ENCODE measurements at regions not wholly inside any gene's neighbourhood (a gene's known extent, or its start where the extent isn't known, plus 50 kb on each side); places are given as distances from the start of the nearest gene placed in this dataset.

- no peaks in the 10 kb centered on the region for H3K9me3 ChIP-seq (ENCODE audit: insufficient read depth, low read length)
- H3K4me2 ChIP-seq (ENCODE audit: low read length): no peak overlapping the region
- H3K9ac ChIP-seq (ENCODE audit: low read length): no peak overlapping the region
- H2AFZ ChIP-seq (ENCODE audit: low read depth, low read length): no peak overlapping the region
- H3K79me2 ChIP-seq (ENCODE audit: low read length): no peaks in the 10 kb centered on the region
- TF ChIP-seq EZH2phosphoT487 (IDR thresholded peaks at IDR 0.05; ENCODE audit: low read depth) (no peak), CTCF (IDR thresholded peaks at IDR 0.05; ENCODE audit: low read depth, low read length) (no peak)
- H3K27me3 ChIP-seq (ENCODE audit: low read depth, low read length): no peaks in the 10 kb centered on the region
- H3K27ac ChIP-seq (ENCODE audit: low read length): no peak overlapping the region
- no peaks in the 10 kb centered on the region for H3K4me1 ChIP-seq (ENCODE audit: low read length)
- H3K4me3 ChIP-seq (ENCODE audit: low read length): no peak overlapping the region
- H3K36me3 ChIP-seq (replicated peaks; ENCODE audit: low read depth, low read length): no peaks in the 10 kb centered on the region
- no peaks in the 10 kb centered on the region for H4K20me1 ChIP-seq (ENCODE audit: insufficient read depth, low read length)
Observed at GRCh38 chr4:100302061-100303026, 112.1 kb upstream of the DDIT4L start.

- no peak overlapping the region for H3K4me3 ChIP-seq (ENCODE audit: low read length)
- TF ChIP-seq EZH2phosphoT487 (IDR thresholded peaks at IDR 0.05; ENCODE audit: low read depth) (no peak), CTCF (IDR thresholded peaks at IDR 0.05; ENCODE audit: low read depth, low read length) (no peak)
- H2AFZ ChIP-seq (ENCODE audit: low read depth, low read length): no peak overlapping the region
- H3K4me1 ChIP-seq (ENCODE audit: low read length): peaks cover 7% of the 10 kb centered on the region
- no peaks in the 10 kb centered on the region for H3K79me2 ChIP-seq (ENCODE audit: low read length)
- no peak overlapping the region for H3K4me2 ChIP-seq (ENCODE audit: low read length)
- no peaks in the 10 kb centered on the region for H4K20me1 ChIP-seq (ENCODE audit: insufficient read depth, low read length)
- H3K9ac ChIP-seq (ENCODE audit: low read length): no peak overlapping the region
- H3K27ac ChIP-seq (ENCODE audit: low read length): no peak overlapping the region
- H3K27me3 ChIP-seq (ENCODE audit: low read depth, low read length): no peaks in the 10 kb centered on the region
- H3K9me3 ChIP-seq (ENCODE audit: insufficient read depth, low read length): no peaks in the 10 kb centered on the region
- no peaks in the 10 kb centered on the region for H3K36me3 ChIP-seq (replicated peaks; ENCODE audit: low read depth, low read length)
Observed at GRCh38 chr4:100299046-100299840, 109.0 kb upstream of the DDIT4L start.

GRCh38 chr4:100295792-100296191, 105.5 kb upstream of the DDIT4L start:
- Histone ChIP-seq H3K4me3 (ENCODE audit: low read length) (no peak overlapping the region), H3K9me3 (ENCODE audit: insufficient read depth, low read length) (no peaks in the 10 kb centered on the region), H3K27me3 (ENCODE audit: low read depth, low read length) (no peaks in the 10 kb centered on the region), H3K4me2 (ENCODE audit: low read length) (no peak overlapping the region), H4K20me1 (ENCODE audit: insufficient read depth, low read length) (no peaks in the 10 kb centered on the region), H3K36me3 (replicated peaks; ENCODE audit: low read depth, low read length) (no peaks in the 10 kb centered on the region), H3K27ac (ENCODE audit: low read length) (no peak overlapping the region), H2AFZ (ENCODE audit: low read depth, low read length) (peak overlapping the region; percentile 36; the same call in 1 of the 2 replicates), H3K9ac (ENCODE audit: low read length) (no peak overlapping the region), H3K79me2 (ENCODE audit: low read length) (no peaks in the 10 kb centered on the region), H3K4me1 (ENCODE audit: low read length) (peaks cover 21% of the 10 kb centered on the region)
- TF ChIP-seq EZH2phosphoT487 (IDR thresholded peaks at IDR 0.05; ENCODE audit: low read depth) (no peak), CTCF (IDR thresholded peaks at IDR 0.05; ENCODE audit: low read depth, low read length) (no peak)

- no peak overlapping the region for H2AFZ ChIP-seq (ENCODE audit: low read depth, low read length)
- H3K9ac ChIP-seq (ENCODE audit: low read length): no peak overlapping the region
- H3K9me3 ChIP-seq (ENCODE audit: insufficient read depth, low read length): no peaks in the 10 kb centered on the region
- no peaks in the 10 kb centered on the region for H3K79me2 ChIP-seq (ENCODE audit: low read length)
- no peaks in the 10 kb centered on the region for H3K27me3 ChIP-seq (ENCODE audit: low read depth, low read length)
- no peak overlapping the region for H3K4me2 ChIP-seq (ENCODE audit: low read length)
- H3K27ac ChIP-seq (ENCODE audit: low read length): no peak overlapping the region
- H4K20me1 ChIP-seq (ENCODE audit: insufficient read depth, low read length): no peaks in the 10 kb centered on the region
- H3K4me3 ChIP-seq (ENCODE audit: low read length): no peak overlapping the region
- H3K4me1 ChIP-seq (ENCODE audit: low read length): peaks cover 21% of the 10 kb centered on the region
- no peaks in the 10 kb centered on the region for H3K36me3 ChIP-seq (replicated peaks; ENCODE audit: low read depth, low read length)
- TF ChIP-seq EZH2phosphoT487 (IDR thresholded peaks at IDR 0.05; ENCODE audit: low read depth) (no peak), CTCF (IDR thresholded peaks at IDR 0.05; ENCODE audit: low read depth, low read length) (no peak)
Observed at GRCh38 chr4:100294356-100294755, 104.1 kb upstream of the DDIT4L start.

Measured in OCI-LY3 (cell line).